ENCODE measurements at regions not wholly inside any gene's neighbourhood (a gene's known extent, or its start where the extent isn't known, plus 50 kb on each side); places are given as distances from the start of the nearest gene placed in this dataset.
"Not testable (repeated sequence)": the region's sequence is repeated elsewhere in the genome, so short reads cannot be mapped to it uniquely, and the experiment has no call there.

- DNase-seq (no peak), ATAC-seq (no peak)
- WGBS, 2 donors, result 92 to 94% methylated on average over 4 of the region's 4 CpGs
- intact Hi-C loops (cut with DNase I), result no loop called here
- H3K36me3 ChIP-seq (replicated peaks in 1 of 2; ENCODE audit: insufficient read depth in 1 of 2, low read depth in 2 of 2), result no peaks in the 10 kb centered on the region
- H3K27me3 ChIP-seq, result no peaks in the 10 kb centered on the region
- no peaks in the 10 kb centered on the region for H3K9me3 ChIP-seq
- no peak overlapping the region for H3K4me3 ChIP-seq
- no peak overlapping the region for H3K27ac ChIP-seq
- TF ChIP-seq POLR2A (IDR thresholded peaks at IDR 0.05), result no peak
- TF ChIP-seq, protein P1, sequence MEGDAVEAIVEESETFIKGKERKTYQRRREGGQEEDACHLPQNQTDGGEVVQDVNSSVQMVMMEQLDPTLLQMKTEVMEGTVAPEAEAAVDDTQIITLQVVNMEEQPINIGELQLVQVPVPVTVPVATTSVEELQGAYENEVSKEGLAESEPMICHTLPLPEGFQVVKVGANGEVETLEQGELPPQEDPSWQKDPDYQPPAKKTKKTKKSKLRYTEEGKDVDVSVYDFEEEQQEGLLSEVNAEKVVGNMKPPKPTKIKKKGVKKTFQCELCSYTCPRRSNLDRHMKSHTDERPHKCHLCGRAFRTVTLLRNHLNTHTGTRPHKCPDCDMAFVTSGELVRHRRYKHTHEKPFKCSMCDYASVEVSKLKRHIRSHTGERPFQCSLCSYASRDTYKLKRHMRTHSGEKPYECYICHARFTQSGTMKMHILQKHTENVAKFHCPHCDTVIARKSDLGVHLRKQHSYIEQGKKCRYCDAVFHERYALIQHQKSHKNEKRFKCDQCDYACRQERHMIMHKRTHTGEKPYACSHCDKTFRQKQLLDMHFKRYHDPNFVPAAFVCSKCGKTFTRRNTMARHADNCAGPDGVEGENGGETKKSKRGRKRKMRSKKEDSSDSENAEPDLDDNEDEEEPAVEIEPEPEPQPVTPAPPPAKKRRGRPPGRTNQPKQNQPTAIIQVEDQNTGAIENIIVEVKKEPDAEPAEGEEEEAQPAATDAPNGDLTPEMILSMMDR (IDR thresholded peaks at IDR 0.05), result no peak
- no peaks in the 10 kb centered on the region for H3K4me1 ChIP-seq
Measured at GRCh38 chr2:12467303-12467702, 249.4 kb upstream of the TRIB2 start.

DNA sequence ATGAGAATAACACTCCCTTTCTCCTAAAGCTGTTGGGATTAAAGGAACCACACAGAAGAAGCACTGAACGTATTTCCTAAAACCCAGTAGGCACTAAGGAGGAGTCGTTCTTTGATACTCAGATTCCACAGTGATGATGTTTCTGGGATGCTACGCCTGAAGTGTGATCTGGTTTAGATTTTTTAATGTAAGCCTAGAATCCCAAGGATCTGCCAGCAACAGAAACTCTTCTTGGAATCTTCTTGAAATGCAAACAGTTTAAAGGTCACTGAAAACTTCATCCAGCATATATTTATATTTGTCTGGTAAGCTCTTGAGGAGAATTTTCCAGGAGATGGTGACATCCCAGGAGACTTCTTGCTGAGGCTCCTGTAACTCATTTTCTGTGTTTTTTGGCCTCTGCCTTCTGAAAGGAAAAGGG is 247.6 kb upstream of the TRIB2 start:
- ATAC-seq, result no peak
- no peaks in the 10 kb centered on the region for H3K27me3 ChIP-seq
- no peak for DNase-seq
- no peaks in the 10 kb centered on the region for H3K36me3 ChIP-seq (replicated peaks in 1 of 2; ENCODE audit: insufficient read depth in 1 of 2, low read depth in 2 of 2)
- no peaks in the 10 kb centered on the region for H3K9me3 ChIP-seq
- no peak overlapping the region for H3K4me3 ChIP-seq
- no peak overlapping the region for H3K27ac ChIP-seq
- intact Hi-C loops (cut with DNase I), result no loop called here
- WGBS, 2 donors, result 83 to 92% methylated on average over 3 of the region's 3 CpGs
- no peaks in the 10 kb centered on the region for H3K4me1 ChIP-seq
- TF ChIP-seq POLR2A (IDR thresholded peaks at IDR 0.05), result no peak
- TF ChIP-seq, protein P1 (IDR thresholded peaks at IDR 0.05), result no peak

- H3K4me3 ChIP-seq; intact Hi-C loops (cut with DNase I); ATAC-seq; H3K4me1 ChIP-seq; H3K36me3 ChIP-seq (replicated peaks in 1 of 2; ENCODE audit: insufficient read depth in 1 of 2, low read depth in 2 of 2); H3K27ac ChIP-seq; DNase-seq; H3K9me3 ChIP-seq; H3K27me3 ChIP-seq: not testable (repeated sequence)
Measured at GRCh38 chr2:12472265-12472664, 244.5 kb upstream of the TRIB2 start.

GRCh38 chr2:12478151-12479064 is 238.3 kb upstream of the TRIB2 start:
- 65 to 72% methylated on average over 9 of the region's 9 CpGs for WGBS, 2 donors
- Histone ChIP-seq H3K27me3 (no peaks in the 10 kb centered on the region), H3K27ac (no peak overlapping the region), H3K4me3 (no peak overlapping the region), H3K4me1 (no peaks in the 10 kb centered on the region), H3K9me3 (no peaks in the 10 kb centered on the region), H3K36me3 (replicated peaks in 1 of 2; ENCODE audit: insufficient read depth in 1 of 2, low read depth in 2 of 2) (no peaks in the 10 kb centered on the region)
- no peak for ATAC-seq
- DNase-seq, result no peak
- intact Hi-C loops (cut with DNase I), result no loop called here
- TF ChIP-seq POLR2A (IDR thresholded peaks at IDR 0.05), result no peak
- TF ChIP-seq, protein P1 (IDR thresholded peaks at IDR 0.05), result no peak

DNA sequence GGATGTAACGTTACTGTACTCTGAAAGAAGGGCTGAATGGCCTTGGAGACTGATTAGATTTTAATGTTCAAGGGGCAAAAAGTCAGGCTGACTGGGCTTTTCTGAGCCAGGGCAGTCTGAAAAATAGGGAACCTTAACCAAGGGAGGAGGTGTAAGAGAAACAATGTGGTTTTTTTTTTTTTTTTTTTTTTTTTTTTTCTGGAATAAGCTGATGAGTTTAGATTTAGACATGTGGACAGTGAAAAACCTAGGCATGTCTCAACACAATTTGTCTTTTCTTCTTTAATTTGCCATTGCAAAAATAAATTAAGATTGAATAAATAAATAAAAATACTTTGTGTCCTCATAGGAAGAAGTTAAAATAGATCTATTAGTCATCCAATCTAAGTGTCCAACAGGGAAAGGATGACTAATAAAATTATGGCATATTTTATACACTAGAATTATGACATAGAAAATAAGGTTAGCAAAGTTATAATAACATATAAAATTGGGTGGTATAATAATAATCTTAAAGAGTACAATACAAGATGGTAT is 237.6 kb upstream of the TRIB2 start:
- intact Hi-C loops (cut with DNase I), result no loop called here
- no peak for ATAC-seq
- H3K4me3 ChIP-seq, result no peak overlapping the region
- WGBS, 2 donors, result 18 to 33% methylated on average over 1 of the region's 1 CpG
- H3K27ac ChIP-seq, result no peak overlapping the region
- H3K4me1 ChIP-seq, result no peaks in the 10 kb centered on the region
- H3K36me3 ChIP-seq (replicated peaks in 1 of 2; ENCODE audit: insufficient read depth in 1 of 2, low read depth in 2 of 2), result no peaks in the 10 kb centered on the region
- no peaks in the 10 kb centered on the region for H3K27me3 ChIP-seq
- TF ChIP-seq POLR2A (IDR thresholded peaks at IDR 0.05), result no peak
- TF ChIP-seq, protein P1 (IDR thresholded peaks at IDR 0.05), result no peak
- no peak for DNase-seq
- H3K9me3 ChIP-seq, result no peaks in the 10 kb centered on the region
